ENCODE measurements at regions not wholly inside any gene's neighbourhood (a gene's known extent, or its start where the extent isn't known, plus 50 kb on each side); places are given as distances from the start of the nearest gene placed in this dataset.

DNA sequence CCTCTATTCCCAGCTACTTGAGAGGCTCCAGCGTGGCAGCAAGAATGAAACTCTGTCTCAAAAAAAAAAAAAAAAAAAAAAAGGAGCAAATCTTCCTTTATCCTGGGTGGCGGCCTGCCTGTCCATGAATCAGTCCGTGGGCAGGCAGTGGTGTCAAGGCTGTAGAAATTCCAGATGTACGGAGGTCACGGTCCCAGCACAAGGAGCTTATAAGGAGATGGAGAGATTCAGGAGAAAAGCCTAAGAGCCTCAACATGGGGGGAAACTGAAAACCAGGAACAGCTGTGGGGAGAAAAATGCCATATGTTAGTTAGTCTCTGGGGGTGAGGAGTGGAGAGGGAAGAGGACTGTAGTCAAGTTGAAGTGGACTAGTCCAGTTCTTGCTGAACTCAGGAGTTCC, 130.5 kb upstream of the CRY1 start:
- DNase-seq (ENCODE audit: extremely low read depth in 1 of 4, low spot score in 3 of 4) = no peak

More for the DNA sequence above, 130.5 kb upstream of the CRY1 start:
- FAIRE-seq = no peak
- Histone ChIP-seq H3K9me1 (ENCODE audit: control insufficient read depth, insufficient read depth, low read length) (no peaks in the 10 kb centered on the region), H3K4me1 (replicated peaks in 1 of 2; ENCODE audit: control insufficient read depth in 2 of 2, insufficient read depth in 2 of 2, low read length in 2 of 2) (no peaks in the 10 kb centered on the region), H3K4me2 (ENCODE audit: insufficient read depth, low read length) (no peak overlapping the region), H3K36me3 (ENCODE audit: control insufficient read depth, insufficient read depth, low read length) (no peaks in the 10 kb centered on the region), H3K27ac (ENCODE audit: extremely low read depth, low read depth, low read length) (no peak overlapping the region), H3K9me3 (replicated peaks; ENCODE audit: control insufficient read depth, insufficient read depth, low read depth, low read length) (no peaks in the 10 kb centered on the region), H3K9ac (ENCODE audit: insufficient read depth in 1 of 2, low read depth in 2 of 2, low read length in 2 of 2) (no peak overlapping the region), H3K4me3 (no peak overlapping the region), H2AFZ (ENCODE audit: low read depth, low read length) (no peak overlapping the region), H3K79me2 (ENCODE audit: control insufficient read depth, insufficient read depth, low read length) (no peaks in the 10 kb centered on the region), H4K20me1 (replicated peaks; ENCODE audit: control insufficient read depth, insufficient read depth, low read length) (no peaks in the 10 kb centered on the region), H3K27me3 (ENCODE audit: control insufficient read depth in 2 of 2, insufficient read depth in 2 of 2, low read length in 2 of 2) (peaks cover 2 to 15% of the 10 kb centered on the region in 2 experiments; a peak in 2 of 5 replicates)
- in situ Hi-C loops (cut with MboI) (no loop called here), intact Hi-C loops (cut with micrococcal nuclease) (no loop called here)
- ChIA-PET POLR2A (no interaction called here), CTCF (ENCODE audit: low intra/inter-chr PET ratio) (no interaction called here)
- 0% methylated on average over 4 of the region's 5 CpGs for WGBS (ENCODE audit: insufficient coverage, low coverage, missing lambda C conversion rate)
- ATAC-seq = no peak
- TF ChIP-seq, protein P1, sequence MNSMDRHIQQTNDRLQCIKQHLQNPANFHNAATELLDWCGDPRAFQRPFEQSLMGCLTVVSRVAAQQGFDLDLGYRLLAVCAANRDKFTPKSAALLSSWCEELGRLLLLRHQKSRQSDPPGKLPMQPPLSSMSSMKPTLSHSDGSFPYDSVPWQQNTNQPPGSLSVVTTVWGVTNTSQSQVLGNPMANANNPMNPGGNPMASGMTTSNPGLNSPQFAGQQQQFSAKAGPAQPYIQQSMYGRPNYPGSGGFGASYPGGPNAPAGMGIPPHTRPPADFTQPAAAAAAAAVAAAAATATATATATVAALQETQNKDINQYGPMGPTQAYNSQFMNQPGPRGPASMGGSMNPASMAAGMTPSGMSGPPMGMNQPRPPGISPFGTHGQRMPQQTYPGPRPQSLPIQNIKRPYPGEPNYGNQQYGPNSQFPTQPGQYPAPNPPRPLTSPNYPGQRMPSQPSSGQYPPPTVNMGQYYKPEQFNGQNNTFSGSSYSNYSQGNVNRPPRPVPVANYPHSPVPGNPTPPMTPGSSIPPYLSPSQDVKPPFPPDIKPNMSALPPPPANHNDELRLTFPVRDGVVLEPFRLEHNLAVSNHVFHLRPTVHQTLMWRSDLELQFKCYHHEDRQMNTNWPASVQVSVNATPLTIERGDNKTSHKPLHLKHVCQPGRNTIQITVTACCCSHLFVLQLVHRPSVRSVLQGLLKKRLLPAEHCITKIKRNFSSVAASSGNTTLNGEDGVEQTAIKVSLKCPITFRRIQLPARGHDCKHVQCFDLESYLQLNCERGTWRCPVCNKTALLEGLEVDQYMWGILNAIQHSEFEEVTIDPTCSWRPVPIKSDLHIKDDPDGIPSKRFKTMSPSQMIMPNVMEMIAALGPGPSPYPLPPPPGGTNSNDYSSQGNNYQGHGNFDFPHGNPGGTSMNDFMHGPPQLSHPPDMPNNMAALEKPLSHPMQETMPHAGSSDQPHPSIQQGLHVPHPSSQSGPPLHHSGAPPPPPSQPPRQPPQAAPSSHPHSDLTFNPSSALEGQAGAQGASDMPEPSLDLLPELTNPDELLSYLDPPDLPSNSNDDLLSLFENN (IDR thresholded peaks at IDR 0.05; ENCODE audit: low read depth in 2 of 2, low read length in 2 of 2) = no peak
- TF ChIP-seq PHF20 (IDR thresholded peaks at IDR 0.05; ENCODE audit: partially characterized antibody) (no peak), ZBTB8A (IDR thresholded peaks at IDR 0.05; ENCODE audit: partially characterized antibody) (no peak), ILK (tag; IDR thresholded peaks at IDR 0.05; ENCODE audit: borderline replicate concordance, low read depth) (no peak), NBN (IDR thresholded peaks at IDR 0.05; ENCODE audit: low read depth) (no peak), NR1H2 (CRISPR knock-in tag; IDR thresholded peaks at IDR 0.05) (no peak), ETV6 (IDR thresholded peaks at IDR 0.05; ENCODE audit: borderline replicate concordance in 1 of 2, low read depth in 2 of 2, low read length in 1 of 2) (no peak), ETV6 (CRISPR knock-in tag; IDR thresholded peaks at IDR 0.05; ENCODE audit: borderline replicate concordance) (no peak), HMGN3 (IDR thresholded peaks at IDR 0.05; ENCODE audit: borderline replicate concordance, extremely low read depth, insufficient read length, low read depth, low read length) (no peak), TFAM (CRISPR knock-in tag; conservative IDR thresholded peaks at IDR 0.05) (no peak), LARP7 (IDR thresholded peaks at IDR 0.05) (no peak), SMARCC2 (IDR thresholded peaks at IDR 0.05; ENCODE audit: low read depth) (no peak), POLR2G (IDR thresholded peaks at IDR 0.05; ENCODE audit: low read depth, low read length) (no peak)
- TF ChIP-seq, protein P2, sequence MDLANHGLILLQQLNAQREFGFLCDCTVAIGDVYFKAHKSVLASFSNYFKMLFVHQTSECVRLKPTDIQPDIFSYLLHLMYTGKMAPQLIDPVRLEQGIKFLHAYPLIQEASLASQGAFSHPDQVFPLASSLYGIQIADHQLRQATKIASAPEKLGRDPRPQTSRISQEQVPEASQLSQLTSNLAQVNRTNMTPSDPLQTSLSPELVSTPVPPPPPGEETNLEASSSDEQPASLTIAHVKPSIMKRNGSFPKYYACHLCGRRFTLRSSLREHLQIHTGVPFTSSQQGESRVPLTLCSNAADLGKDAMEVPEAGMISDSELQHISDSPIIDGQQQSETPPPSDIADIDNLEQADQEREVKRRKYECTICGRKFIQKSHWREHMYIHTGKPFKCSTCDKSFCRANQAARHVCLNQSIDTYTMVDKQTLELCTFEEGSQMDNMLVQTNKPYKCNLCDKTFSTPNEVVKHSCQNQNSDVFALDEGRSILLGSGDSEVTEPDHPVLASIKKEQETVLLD (IDR thresholded peaks at IDR 0.05) = no peak
- TF ChIP-seq, protein P3, sequence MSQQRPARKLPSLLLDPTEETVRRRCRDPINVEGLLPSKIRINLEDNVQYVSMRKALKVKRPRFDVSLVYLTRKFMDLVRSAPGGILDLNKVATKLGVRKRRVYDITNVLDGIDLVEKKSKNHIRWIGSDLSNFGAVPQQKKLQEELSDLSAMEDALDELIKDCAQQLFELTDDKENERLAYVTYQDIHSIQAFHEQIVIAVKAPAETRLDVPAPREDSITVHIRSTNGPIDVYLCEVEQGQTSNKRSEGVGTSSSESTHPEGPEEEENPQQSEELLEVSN (IDR thresholded peaks at IDR 0.05; ENCODE audit: borderline replicate concordance in 1 of 2, extremely low read depth in 1 of 2, insufficient read depth in 1 of 2, insufficient read length in 1 of 2, low read depth in 1 of 2, low read length in 1 of 2, poor library complexity in 1 of 2, severe bottlenecking in 1 of 2) = no peak
- TF ChIP-seq, protein P4, sequence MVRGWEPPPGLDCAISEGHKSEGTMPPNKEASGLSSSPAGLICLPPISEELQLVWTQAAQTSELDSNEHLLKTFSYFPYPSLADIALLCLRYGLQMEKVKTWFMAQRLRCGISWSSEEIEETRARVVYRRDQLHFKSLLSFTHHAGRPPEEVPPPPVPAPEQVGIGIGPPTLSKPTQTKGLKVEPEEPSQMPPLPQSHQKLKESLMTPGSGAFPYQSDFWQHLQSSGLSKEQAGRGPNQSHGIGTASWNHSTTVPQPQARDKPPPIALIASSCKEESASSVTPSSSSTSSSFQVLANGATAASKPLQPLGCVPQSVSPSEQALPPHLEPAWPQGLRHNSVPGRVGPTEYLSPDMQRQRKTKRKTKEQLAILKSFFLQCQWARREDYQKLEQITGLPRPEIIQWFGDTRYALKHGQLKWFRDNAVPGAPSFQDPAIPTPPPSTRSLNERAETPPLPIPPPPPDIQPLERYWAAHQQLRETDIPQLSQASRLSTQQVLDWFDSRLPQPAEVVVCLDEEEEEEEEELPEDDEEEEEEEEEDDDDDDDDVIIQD (CRISPR knock-in tag; IDR thresholded peaks at IDR 0.05) = no peak
- no TSS peak for BruUV-seq (replicated peaks)
